ENCODE measurements at regions not wholly inside any gene's neighbourhood (a gene's known extent, or its start where the extent isn't known, plus 50 kb on each side); places are given as distances from the start of the nearest gene placed in this dataset.
A peak's percentile ranks its signal among the peaks of the same experiment; 100 is the strongest.

DNA sequence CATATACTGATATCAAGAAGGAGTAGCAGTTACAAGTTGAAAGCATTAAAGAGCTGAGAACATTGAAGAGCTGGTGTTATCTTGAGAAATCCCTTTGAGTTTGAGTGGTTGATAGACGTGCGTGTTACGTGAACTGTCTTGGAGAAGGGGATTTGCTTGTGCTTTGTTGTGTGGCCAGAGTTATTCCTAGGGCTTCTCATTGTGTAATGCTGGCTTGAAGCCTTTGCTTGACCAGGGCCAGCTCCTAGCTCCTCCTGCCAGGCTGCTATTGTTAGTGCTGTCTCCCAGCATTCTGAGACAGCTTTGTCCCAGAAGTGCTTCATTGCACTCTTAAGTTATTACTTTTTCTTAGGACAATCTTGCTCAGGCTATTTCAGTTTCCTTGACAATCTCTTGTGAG is 116.2 kb upstream of the KCNK2 start:
- Histone ChIP-seq H3K4me2 (ENCODE audit: extremely low read depth, insufficient read depth, low read length) (no peak overlapping the region), H3K9me3 (ENCODE audit: control insufficient read depth, insufficient read depth, low read depth, low read length) (no peaks in the 10 kb centered on the region), H3K9ac (ENCODE audit: insufficient read depth, low read length) (no peak overlapping the region), H2AFZ (ENCODE audit: low read length) (no peak overlapping the region), H3K4me3 (replicated peaks in 1 of 4; ENCODE audit: control extremely low read depth in 1 of 4, insufficient read depth in 1 of 4, low read depth in 3 of 4, low read length in 4 of 4) (no peak overlapping the region), H4K20me1 (ENCODE audit: control insufficient read depth, extremely low read depth, insufficient read depth, low read length) (no peaks in the 10 kb centered on the region), H3K79me2 (ENCODE audit: control insufficient read depth, insufficient read depth, low read length) (no peaks in the 10 kb centered on the region), H3K4me1 (ENCODE audit: control insufficient read depth, extremely low read depth, insufficient read depth, low read length) (peaks cover 2% of the 10 kb centered on the region), H3K27me3 (ENCODE audit: control insufficient read depth, insufficient read depth, low read length) (no peaks in the 10 kb centered on the region), H3K36me3 (ENCODE audit: control insufficient read depth, insufficient read depth, low read length) (no peaks in the 10 kb centered on the region), H3K27ac (ENCODE audit: insufficient read depth, low read length) (no peak overlapping the region)
- DNase-seq (ENCODE audit: low read depth in 2 of 2): peak; percentile 6 to 39
- no peak for TF ChIP-seq EZH2 (IDR thresholded peaks at IDR 0.05; ENCODE audit: low read length, missing control alignments)

DNA sequence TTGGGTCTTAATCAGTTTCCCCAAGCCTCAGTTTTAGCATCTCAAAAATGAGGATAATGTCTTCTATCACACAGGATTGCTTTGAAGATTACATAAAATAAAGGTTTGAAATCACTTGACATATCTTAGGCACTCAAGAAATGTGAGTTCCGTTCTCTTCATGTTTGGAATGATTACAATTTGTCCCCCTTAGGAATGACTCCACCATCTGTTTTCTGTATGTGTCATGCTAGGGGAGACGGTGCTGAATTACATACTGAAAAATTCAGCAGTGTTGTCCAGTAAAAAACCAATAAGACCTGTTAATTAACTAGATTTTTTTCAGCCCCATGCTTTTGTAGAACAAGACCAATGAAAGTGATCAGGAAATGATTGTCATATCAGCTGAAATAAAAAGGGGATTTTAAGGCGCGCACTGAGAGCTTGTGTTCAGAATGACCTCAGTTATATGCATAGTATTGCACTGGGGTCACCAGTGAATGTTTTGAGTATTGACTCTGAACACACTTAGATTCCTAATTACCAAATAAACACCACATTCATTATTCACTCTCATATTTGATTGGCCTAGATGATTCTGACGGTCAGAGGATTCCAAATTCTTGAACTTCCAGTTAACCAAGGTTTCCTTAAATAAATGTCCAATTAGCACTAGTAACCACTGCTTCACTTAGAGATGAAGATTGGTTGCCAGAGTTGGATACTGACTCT is 114.5 kb upstream of the KCNK2 start:
- Histone ChIP-seq H3K4me2 (ENCODE audit: extremely low read depth, insufficient read depth, low read length) (no peak overlapping the region), H3K27me3 (ENCODE audit: control insufficient read depth, insufficient read depth, low read length) (no peaks in the 10 kb centered on the region), H3K9me3 (ENCODE audit: control insufficient read depth, insufficient read depth, low read depth, low read length) (no peaks in the 10 kb centered on the region)

DNA sequence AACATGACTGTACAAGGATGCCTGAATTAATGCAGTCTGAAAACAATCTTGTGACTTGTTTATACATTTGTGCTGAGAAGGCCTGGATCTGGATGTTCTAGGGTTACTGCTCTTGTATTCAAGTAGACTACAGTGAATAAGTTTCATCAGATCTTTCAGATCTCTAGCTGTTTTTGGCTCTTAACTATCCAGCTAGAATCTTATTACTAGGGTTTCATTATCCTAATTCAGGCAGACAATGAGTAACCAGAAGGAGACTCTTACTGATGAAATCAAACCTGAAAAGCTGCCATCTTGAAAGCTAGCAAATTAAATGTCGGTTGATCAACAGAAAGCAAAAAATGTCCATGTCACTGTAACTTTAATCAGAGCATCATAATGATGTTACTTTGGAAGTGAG is 112.5 kb upstream of the KCNK2 start:
- Histone ChIP-seq H3K4me1 (ENCODE audit: control insufficient read depth, extremely low read depth, insufficient read depth, low read length) (peaks cover 2% of the 10 kb centered on the region), H4K20me1 (ENCODE audit: control insufficient read depth, extremely low read depth, insufficient read depth, low read length) (no peaks in the 10 kb centered on the region), H3K27ac (ENCODE audit: insufficient read depth, low read length) (no peak overlapping the region), H2AFZ (ENCODE audit: low read length) (no peak overlapping the region), H3K79me2 (ENCODE audit: control insufficient read depth, insufficient read depth, low read length) (no peaks in the 10 kb centered on the region), H3K4me3 (replicated peaks in 1 of 4; ENCODE audit: control extremely low read depth in 1 of 4, insufficient read depth in 1 of 4, low read depth in 3 of 4, low read length in 4 of 4) (no peak overlapping the region), H3K9ac (ENCODE audit: insufficient read depth, low read length) (no peak overlapping the region), H3K9me3 (ENCODE audit: control insufficient read depth, insufficient read depth, low read depth, low read length) (no peaks in the 10 kb centered on the region), H3K36me3 (ENCODE audit: control insufficient read depth, insufficient read depth, low read length) (no peaks in the 10 kb centered on the region), H3K27me3 (ENCODE audit: control insufficient read depth, insufficient read depth, low read length) (no peaks in the 10 kb centered on the region), H3K4me2 (ENCODE audit: extremely low read depth, insufficient read depth, low read length) (no peak overlapping the region)
- TF ChIP-seq EZH2 (IDR thresholded peaks at IDR 0.05; ENCODE audit: low read length, missing control alignments): no peak
- TF ChIP-seq, protein P1, sequence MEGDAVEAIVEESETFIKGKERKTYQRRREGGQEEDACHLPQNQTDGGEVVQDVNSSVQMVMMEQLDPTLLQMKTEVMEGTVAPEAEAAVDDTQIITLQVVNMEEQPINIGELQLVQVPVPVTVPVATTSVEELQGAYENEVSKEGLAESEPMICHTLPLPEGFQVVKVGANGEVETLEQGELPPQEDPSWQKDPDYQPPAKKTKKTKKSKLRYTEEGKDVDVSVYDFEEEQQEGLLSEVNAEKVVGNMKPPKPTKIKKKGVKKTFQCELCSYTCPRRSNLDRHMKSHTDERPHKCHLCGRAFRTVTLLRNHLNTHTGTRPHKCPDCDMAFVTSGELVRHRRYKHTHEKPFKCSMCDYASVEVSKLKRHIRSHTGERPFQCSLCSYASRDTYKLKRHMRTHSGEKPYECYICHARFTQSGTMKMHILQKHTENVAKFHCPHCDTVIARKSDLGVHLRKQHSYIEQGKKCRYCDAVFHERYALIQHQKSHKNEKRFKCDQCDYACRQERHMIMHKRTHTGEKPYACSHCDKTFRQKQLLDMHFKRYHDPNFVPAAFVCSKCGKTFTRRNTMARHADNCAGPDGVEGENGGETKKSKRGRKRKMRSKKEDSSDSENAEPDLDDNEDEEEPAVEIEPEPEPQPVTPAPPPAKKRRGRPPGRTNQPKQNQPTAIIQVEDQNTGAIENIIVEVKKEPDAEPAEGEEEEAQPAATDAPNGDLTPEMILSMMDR (conservative IDR thresholded peaks at IDR 0.05 in 1 of 2, IDR thresholded peaks at IDR 0.05 in 1 of 2; ENCODE audit: low read depth in 1 of 2, low read length in 2 of 2): no peak
- DNase-seq (ENCODE audit: low read depth in 2 of 2): no peak

More for the DNA sequence above, 114.5 kb upstream of the KCNK2 start:
- peak; percentile 28 to 81 for DNase-seq (ENCODE audit: low read depth in 2 of 2)
- H3K4me1 ChIP-seq (ENCODE audit: control insufficient read depth, extremely low read depth, insufficient read depth, low read length): peaks cover 2% of the 10 kb centered on the region
- H4K20me1 ChIP-seq (ENCODE audit: control insufficient read depth, extremely low read depth, insufficient read depth, low read length): no peaks in the 10 kb centered on the region
- no peak overlapping the region for H3K9ac ChIP-seq (ENCODE audit: insufficient read depth, low read length)
- no peaks in the 10 kb centered on the region for H3K79me2 ChIP-seq (ENCODE audit: control insufficient read depth, insufficient read depth, low read length)
- no peak for TF ChIP-seq EZH2 (IDR thresholded peaks at IDR 0.05; ENCODE audit: low read length, missing control alignments)
- TF ChIP-seq, protein P1 (conservative IDR thresholded peaks at IDR 0.05 in 1 of 2, IDR thresholded peaks at IDR 0.05 in 1 of 2; ENCODE audit: low read depth in 1 of 2, low read length in 2 of 2): no peak
- H3K36me3 ChIP-seq (ENCODE audit: control insufficient read depth, insufficient read depth, low read length): no peaks in the 10 kb centered on the region
- no peak overlapping the region for H3K27ac ChIP-seq (ENCODE audit: insufficient read depth, low read length)
- H3K4me3 ChIP-seq (replicated peaks in 1 of 4; ENCODE audit: control extremely low read depth in 1 of 4, insufficient read depth in 1 of 4, low read depth in 3 of 4, low read length in 4 of 4): no peak overlapping the region
- H2AFZ ChIP-seq (ENCODE audit: low read length): no peak overlapping the region
